ENCODE measurements at regions not wholly inside any gene's neighbourhood (a gene's known extent, or its start where the extent isn't known, plus 50 kb on each side); places are given as distances from the start of the nearest gene placed in this dataset.
"Not testable (repeated sequence)": the region's sequence is repeated elsewhere in the genome, so short reads cannot be mapped to it uniquely, and the experiment has no call there.

DNA sequence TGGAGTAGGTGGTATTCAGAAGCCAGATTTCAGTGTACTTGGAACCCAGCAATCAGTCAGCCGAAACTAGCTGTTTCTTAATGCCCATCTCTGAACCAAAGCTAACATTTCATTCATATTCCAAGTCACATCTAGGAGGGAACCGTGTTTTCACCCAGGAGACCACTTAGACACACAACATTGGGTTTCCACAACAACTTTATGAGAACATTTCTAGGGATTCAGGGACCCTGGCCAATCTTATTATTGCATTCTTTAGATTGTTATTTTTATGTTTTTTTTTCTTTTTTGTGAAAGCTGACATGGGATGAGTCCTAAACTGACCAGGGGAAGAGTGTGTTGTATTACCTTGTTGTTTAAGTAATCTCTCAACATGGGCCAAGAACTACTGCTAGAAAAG lies 72.5 kb upstream of the KIAA0040 start:
- H3K4me3 ChIP-seq (ENCODE audit: low read length), result no peak overlapping the region
- DNase-seq (ENCODE audit: low read depth), result no peak
- TF ChIP-seq, protein P1, sequence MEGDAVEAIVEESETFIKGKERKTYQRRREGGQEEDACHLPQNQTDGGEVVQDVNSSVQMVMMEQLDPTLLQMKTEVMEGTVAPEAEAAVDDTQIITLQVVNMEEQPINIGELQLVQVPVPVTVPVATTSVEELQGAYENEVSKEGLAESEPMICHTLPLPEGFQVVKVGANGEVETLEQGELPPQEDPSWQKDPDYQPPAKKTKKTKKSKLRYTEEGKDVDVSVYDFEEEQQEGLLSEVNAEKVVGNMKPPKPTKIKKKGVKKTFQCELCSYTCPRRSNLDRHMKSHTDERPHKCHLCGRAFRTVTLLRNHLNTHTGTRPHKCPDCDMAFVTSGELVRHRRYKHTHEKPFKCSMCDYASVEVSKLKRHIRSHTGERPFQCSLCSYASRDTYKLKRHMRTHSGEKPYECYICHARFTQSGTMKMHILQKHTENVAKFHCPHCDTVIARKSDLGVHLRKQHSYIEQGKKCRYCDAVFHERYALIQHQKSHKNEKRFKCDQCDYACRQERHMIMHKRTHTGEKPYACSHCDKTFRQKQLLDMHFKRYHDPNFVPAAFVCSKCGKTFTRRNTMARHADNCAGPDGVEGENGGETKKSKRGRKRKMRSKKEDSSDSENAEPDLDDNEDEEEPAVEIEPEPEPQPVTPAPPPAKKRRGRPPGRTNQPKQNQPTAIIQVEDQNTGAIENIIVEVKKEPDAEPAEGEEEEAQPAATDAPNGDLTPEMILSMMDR (IDR thresholded peaks at IDR 0.05; ENCODE audit: insufficient read depth, low read depth, low read length, missing control alignments), result no peak

DNA sequence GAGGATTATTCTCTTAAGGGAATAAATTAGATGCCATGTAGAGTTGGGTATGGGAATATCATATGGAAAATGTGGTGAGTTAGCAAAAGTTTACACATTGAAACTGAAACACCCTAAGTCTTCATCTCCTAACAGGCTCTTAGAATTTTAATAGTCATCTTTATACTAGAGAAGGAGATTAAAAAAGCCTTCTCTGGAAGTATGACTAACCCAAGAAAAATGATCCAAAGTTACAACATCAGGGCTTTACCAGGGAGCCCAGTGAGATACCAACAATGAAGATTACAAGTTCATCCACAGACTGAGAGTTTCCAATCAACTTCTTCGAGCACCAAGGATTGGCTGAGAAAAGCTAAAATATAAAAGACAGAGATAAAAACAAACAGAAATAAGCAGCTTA lies 70.0 kb upstream of the KIAA0040 start:
- H3K4me3 ChIP-seq (ENCODE audit: low read length), result no peak overlapping the region
- DNase-seq (ENCODE audit: low read depth), result peak; percentile 63
- TF ChIP-seq, protein P1 (IDR thresholded peaks at IDR 0.05; ENCODE audit: insufficient read depth, low read depth, low read length, missing control alignments), result no peak

DNA sequence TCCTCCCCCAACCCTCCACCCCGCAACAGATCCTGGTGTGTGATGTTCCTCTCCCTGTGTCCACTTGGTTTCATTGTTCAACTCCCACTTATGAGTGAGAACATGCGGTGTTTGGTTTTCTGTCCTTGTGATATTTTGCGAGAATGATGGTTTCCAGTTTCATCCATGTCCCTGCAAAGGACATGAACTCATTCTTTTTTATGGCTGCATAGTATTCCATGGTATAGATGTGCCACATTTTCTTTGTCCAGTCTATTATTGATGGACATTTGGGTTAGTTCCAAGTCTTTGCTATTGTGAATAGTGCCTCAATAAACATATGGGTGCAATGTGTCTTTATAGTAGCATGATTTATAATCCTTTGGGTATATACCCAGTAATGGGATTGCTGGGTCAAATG lies 63.7 kb upstream of the KIAA0040 start:
- H3K4me3 ChIP-seq (ENCODE audit: low read length); DNase-seq (ENCODE audit: low read depth): not testable (repeated sequence)

GRCh38 chr1:175254190-175254589 lies 61.6 kb upstream of the KIAA0040 start:
- no peak for DNase-seq (ENCODE audit: low read depth)
- TF ChIP-seq, protein P1 (IDR thresholded peaks at IDR 0.05; ENCODE audit: insufficient read depth, low read depth, low read length, missing control alignments), result no peak
- H3K4me3 ChIP-seq (ENCODE audit: low read length), result no peak overlapping the region

- DNase-seq (ENCODE audit: low read depth), result no peak
- TF ChIP-seq, protein P1 (IDR thresholded peaks at IDR 0.05; ENCODE audit: insufficient read depth, low read depth, low read length, missing control alignments), result no peak
- H3K4me3 ChIP-seq (ENCODE audit: low read length), result no peak overlapping the region
These were observed 60.0 kb upstream of the KIAA0040 start for GRCh38 chr1:175252561-175252960.

DNA sequence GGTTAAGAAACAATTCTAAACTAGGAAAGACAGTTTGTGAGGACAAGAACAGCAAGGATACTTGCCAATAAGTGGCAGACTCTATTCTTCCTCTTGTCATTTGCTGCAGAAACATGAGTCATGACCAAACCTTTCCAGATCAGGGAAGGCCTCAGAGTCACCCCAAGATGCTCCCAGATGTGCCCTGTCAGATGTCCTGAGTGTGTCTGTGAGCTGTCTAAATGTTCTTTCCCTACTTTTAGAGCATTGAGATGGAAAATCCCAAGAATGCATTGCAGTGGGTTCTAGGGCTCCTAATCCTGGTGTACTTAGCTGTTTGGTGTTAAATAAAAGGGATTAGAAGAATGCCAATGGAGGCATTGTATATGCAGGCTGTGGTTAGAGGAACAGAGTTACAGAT lies 57.5 kb upstream of the KIAA0040 start:
- DNase-seq (ENCODE audit: low read depth), result peak; percentile 26
- H3K4me3 ChIP-seq (ENCODE audit: low read length), result no peak overlapping the region
- TF ChIP-seq, protein P1 (IDR thresholded peaks at IDR 0.05; ENCODE audit: insufficient read depth, low read depth, low read length, missing control alignments), result no peak

GRCh38 chr1:175248036-175248435 lies 55.5 kb upstream of the KIAA0040 start:
- DNase-seq (ENCODE audit: low read depth), result peak; percentile 38

GRCh38 chr1:175247056-175247455 lies 54.5 kb upstream of the KIAA0040 start:
- H3K4me3 ChIP-seq (ENCODE audit: low read length); DNase-seq (ENCODE audit: low read depth): not testable (repeated sequence)

More at GRCh38 chr1:175248036-175248435, 55.5 kb upstream of the KIAA0040 start:
- not testable (repeated sequence) for H3K4me3 ChIP-seq (ENCODE audit: low read length)

- no peak overlapping the region for H3K4me3 ChIP-seq (ENCODE audit: low read length)
- no peak for DNase-seq (ENCODE audit: low read depth)
- TF ChIP-seq, protein P1 (IDR thresholded peaks at IDR 0.05; ENCODE audit: insufficient read depth, low read depth, low read length, missing control alignments), result no peak
These were observed 52.7 kb upstream of the KIAA0040 start for GRCh38 chr1:175245324-175245723.

Data from epithelial cell of esophagus (primary cell).